ENCODE measurements at regions not wholly inside any gene's neighbourhood (a gene's known extent, or its start where the extent isn't known, plus 50 kb on each side); places are given as distances from the start of the nearest gene placed in this dataset.

DNA sequence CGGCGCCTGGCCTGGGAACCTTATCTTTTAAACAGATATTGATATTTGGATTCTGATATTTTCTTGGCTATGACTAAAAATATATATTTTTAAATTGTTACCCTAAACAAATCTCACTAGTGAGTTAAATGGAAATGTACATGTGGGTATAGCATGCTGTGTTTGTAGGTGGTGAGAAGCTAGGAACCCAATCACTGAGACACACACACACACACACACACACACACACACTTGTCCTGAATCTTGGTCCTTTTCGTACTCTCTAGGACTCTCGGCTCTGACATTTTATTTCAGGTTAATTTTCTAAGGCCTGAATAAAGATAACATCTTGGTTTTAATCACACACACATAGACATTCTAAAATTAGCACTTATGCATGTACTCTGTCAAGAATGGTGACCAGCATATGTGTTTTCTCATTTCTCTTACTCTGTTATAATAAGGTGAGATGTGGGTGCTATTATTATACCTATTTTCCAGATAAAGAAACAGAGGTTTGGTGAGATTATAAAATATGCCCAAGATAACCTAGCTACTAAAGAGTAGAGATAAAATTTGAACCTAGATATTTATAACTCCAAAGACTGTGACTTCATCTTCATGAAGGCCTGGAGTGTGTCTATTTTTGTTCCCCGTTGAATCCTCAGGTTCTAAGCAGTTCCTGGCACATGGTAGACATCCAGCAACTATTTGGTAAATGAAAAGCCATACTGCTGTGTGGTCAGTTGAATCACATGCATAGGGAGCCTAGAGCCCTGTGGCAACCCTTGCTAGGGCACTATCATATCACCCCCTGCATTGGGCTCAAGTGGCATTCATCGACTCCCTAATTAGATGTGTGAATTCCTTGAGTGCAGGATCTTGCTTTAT lies 85.0 kb upstream of the RAB3GAP2 start:
- Histone ChIP-seq H3K9me3 (no peaks in the 10 kb centered on the region), H3K4me3 (replicated peaks in 1 of 3) (no peak overlapping the region), H3K36me3 (no peaks in the 10 kb centered on the region), H3K4me1 (no peaks in the 10 kb centered on the region), H3K27me3 (no peaks in the 10 kb centered on the region), H3K27ac (no peak overlapping the region)
- intact Hi-C loops (cut with DNase I): no loop called here
- DNase-seq: no peak
- no peak for TF ChIP-seq POLR2A (IDR thresholded peaks at IDR 0.05)
- no peak for TF ChIP-seq CTCF (IDR thresholded peaks at IDR 0.05)
- 92 to 94% methylated on average over 6 of the region's 6 CpGs for WGBS, 2 donors

DNA sequence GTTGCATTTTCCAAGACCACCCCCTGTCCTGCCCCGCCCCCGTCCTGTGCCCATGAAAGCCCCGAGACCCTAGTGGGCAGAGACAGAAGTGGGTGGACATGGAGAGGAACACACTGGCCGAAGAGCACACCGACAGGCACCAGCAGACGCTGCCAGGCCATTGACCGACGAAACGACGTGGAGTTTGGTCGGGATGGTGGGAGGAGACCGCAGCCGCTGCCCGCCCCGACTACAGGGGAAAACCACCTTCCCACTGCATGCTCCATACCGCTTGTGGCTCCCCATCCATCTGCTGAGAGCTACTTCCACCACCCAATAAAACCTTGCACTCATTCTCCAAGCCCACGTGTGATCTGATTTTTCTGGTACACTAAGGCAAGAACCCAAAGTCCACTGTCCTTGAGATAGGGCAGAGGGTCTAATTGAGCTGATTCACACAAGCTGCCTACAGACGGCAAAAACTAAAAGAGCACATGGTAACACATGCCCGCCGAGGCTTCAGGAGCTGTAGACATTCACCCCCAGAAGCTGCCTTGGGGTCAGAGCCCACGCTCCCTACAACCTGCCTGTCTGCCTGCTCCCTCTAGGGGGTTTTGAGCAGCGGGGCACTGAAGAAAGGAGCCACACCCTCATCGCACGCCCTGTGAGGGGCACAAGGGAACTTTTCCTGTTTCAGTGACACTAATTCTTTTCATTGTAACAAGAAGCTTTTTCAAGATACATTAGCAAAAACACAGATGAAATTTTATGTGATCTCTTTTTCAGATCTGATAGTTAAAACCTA lies 81.2 kb upstream of the RAB3GAP2 start:
- WGBS, 2 donors: 91 to 95% methylated on average over 22 to 24 of the region's 24 CpGs
- no peaks in the 10 kb centered on the region for H3K36me3 ChIP-seq
- no peak for DNase-seq
- no peaks in the 10 kb centered on the region for H3K9me3 ChIP-seq
- H3K4me1 ChIP-seq: peaks cover under 1 to 5% of the 10 kb centered on the region in 2 donors
- H3K27ac ChIP-seq: no peak overlapping the region
- intact Hi-C loops (cut with DNase I): no loop called here
- H3K4me3 ChIP-seq (replicated peaks in 1 of 3): no peak overlapping the region
- no peaks in the 10 kb centered on the region for H3K27me3 ChIP-seq
- TF ChIP-seq POLR2A (IDR thresholded peaks at IDR 0.05) (no peak), CTCF (IDR thresholded peaks at IDR 0.05) (no peak)

GRCh38 chr1:220348211-220348610 lies 76.0 kb upstream of the RAB3GAP2 start:
- no peak overlapping the region for H3K27ac ChIP-seq
- no peaks in the 10 kb centered on the region for H3K27me3 ChIP-seq
- no peak for TF ChIP-seq CTCF (IDR thresholded peaks at IDR 0.05)
- H3K4me1 ChIP-seq: peaks cover 3 to 8% of the 10 kb centered on the region in 2 donors
- no peak for DNase-seq
- no peaks in the 10 kb centered on the region for H3K36me3 ChIP-seq
- WGBS, 2 donors: 45 to 71% methylated on average over 7 of the region's 7 CpGs
- H3K9me3 ChIP-seq: no peaks in the 10 kb centered on the region
- no peak overlapping the region for H3K4me3 ChIP-seq (replicated peaks in 1 of 3)
- intact Hi-C loops (cut with DNase I): no loop called here

DNA sequence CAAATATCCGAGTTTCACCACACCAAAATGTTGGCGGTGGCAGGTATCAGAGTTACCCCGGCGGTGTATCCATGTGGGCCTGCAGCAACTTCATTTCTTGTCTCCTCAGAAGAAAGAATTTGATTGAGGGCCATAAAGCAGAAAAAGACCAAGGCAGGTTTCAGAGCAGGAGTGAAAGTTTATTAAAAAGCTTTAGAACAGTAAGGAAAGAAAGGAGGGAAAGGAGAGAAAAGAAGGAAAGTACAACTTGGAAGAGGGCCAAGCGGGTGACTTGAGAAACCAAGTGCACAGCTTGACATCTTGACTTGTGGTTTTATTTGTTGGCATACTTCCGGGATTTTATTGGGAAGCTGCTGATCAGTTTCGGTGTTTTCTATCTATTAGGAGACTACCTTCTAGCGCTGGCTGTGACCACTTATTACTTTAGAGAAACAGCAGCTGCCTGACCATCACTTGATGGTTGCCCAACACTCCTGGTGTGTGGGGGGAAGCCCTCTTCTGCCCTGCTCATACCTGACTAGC lies 75.5 kb upstream of the RAB3GAP2 start:
- DNase-seq: peak; percentile 10 to 21
- H3K27me3 ChIP-seq: no peaks in the 10 kb centered on the region
- H3K4me3 ChIP-seq (replicated peaks in 1 of 3): no peak overlapping the region
- H3K27ac ChIP-seq: no peak overlapping the region
- H3K4me1 ChIP-seq: peaks cover 3 to 8% of the 10 kb centered on the region in 2 donors
- intact Hi-C loops (cut with DNase I): no loop called here
- TF ChIP-seq POLR2A (IDR thresholded peaks at IDR 0.05) (no peak), CTCF (IDR thresholded peaks at IDR 0.05) (no peak)
- WGBS, 2 donors: 72 to 77% methylated on average over 8 of the region's 8 CpGs
- H3K36me3 ChIP-seq: no peaks in the 10 kb centered on the region
- H3K9me3 ChIP-seq: no peaks in the 10 kb centered on the region

DNA sequence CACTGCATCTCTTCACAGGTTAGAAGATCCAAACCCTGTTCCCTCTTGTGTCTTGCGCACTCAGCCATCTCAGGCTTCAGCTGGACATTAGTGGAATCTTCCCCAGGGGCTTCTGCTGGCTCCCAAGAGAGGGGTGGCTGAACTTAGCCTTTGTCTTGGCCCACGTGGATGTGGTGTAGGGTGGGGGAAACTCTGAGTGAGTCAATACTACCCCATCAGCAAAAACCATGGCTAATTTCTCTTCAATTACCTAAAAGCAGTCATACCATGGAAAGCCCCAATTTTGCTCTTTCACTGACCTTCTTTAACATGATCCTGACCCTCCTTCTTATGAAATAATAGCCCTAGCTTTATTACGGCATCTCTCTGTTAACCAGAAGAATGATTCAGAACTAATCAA lies 72.5 kb upstream of the RAB3GAP2 start:
- WGBS, 2 donors: 92 to 99% methylated on average over 3 of the region's 3 CpGs
- Histone ChIP-seq H3K27me3 (no peaks in the 10 kb centered on the region), H3K36me3 (no peaks in the 10 kb centered on the region), H3K4me1 (peaks cover 3 to 4% of the 10 kb centered on the region in 2 donors), H3K27ac (no peak overlapping the region), H3K9me3 (no peaks in the 10 kb centered on the region), H3K4me3 (replicated peaks in 1 of 3) (no peak overlapping the region)
- DNase-seq: no peak
- intact Hi-C loops (cut with DNase I): no loop called here
- TF ChIP-seq CTCF (IDR thresholded peaks at IDR 0.05): no peak
- no peak for TF ChIP-seq POLR2A (IDR thresholded peaks at IDR 0.05)

All from thyroid gland (tissue), 4 donors.